ENCODE measurements at regions not wholly inside any gene's neighbourhood (a gene's known extent, or its start where the extent isn't known, plus 50 kb on each side); places are given as distances from the start of the nearest gene placed in this dataset.
"Not testable (repeated sequence)": the region's sequence is repeated elsewhere in the genome, so short reads cannot be mapped to it uniquely, and the experiment has no call there.

DNA sequence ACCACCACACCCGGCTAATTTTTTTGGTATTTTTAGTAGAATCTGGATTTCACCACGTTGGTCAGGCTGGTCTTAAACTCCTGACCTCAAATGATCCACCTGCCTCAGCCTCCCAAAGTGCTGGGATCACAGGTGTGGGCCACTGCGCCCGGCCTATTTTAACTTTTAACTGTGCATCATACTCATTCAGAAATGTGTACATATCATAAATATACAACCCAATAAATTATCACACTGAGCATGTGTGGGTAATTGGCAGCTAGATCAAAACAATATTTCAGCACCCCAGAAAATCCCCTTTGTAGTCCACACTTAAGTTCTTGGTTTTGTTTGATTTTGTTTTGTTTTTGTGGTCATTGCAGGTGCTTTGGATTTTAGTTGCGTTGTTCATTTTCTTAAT is 228.9 kb upstream of the ZNF217 start:
- TF ChIP-seq, protein P1, sequence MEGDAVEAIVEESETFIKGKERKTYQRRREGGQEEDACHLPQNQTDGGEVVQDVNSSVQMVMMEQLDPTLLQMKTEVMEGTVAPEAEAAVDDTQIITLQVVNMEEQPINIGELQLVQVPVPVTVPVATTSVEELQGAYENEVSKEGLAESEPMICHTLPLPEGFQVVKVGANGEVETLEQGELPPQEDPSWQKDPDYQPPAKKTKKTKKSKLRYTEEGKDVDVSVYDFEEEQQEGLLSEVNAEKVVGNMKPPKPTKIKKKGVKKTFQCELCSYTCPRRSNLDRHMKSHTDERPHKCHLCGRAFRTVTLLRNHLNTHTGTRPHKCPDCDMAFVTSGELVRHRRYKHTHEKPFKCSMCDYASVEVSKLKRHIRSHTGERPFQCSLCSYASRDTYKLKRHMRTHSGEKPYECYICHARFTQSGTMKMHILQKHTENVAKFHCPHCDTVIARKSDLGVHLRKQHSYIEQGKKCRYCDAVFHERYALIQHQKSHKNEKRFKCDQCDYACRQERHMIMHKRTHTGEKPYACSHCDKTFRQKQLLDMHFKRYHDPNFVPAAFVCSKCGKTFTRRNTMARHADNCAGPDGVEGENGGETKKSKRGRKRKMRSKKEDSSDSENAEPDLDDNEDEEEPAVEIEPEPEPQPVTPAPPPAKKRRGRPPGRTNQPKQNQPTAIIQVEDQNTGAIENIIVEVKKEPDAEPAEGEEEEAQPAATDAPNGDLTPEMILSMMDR (IDR thresholded peaks at IDR 0.05; ENCODE audit: control insufficient read depth, extremely low read depth, insufficient read depth), result no peak
- H3K4me3 ChIP-seq (ENCODE audit: low read depth, low read length), result no peak overlapping the region
- no peak for DNase-seq (ENCODE audit: low read depth)

DNA sequence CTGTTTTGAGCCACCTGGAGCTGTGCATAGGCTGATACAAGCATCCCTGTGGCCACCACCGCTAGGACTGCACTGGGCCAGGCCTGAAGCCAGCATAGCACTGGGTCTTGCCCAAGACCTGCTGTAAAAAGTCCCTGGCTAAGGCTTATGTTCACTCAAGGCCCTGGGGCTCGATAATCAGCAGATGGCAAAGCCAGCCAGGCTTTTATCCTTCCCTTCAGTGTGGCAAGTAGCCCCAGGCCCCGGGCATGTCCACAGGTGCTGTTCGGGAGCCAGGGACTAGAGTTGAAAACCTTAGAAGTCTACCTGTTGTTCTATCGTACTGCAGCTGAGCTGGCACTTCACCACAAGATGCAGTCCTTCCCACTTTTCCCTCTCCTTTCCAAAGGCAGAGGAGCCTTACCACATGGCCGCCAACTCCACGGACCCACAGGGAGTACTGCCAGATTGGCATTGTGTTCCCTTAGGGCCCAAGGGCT is 226.4 kb upstream of the ZNF217 start:
- no peak overlapping the region for H3K4me3 ChIP-seq (ENCODE audit: low read depth, low read length)
- TF ChIP-seq, protein P1 (IDR thresholded peaks at IDR 0.05; ENCODE audit: control insufficient read depth, extremely low read depth, insufficient read depth), result no peak
- no peak for DNase-seq (ENCODE audit: low read depth)

DNA sequence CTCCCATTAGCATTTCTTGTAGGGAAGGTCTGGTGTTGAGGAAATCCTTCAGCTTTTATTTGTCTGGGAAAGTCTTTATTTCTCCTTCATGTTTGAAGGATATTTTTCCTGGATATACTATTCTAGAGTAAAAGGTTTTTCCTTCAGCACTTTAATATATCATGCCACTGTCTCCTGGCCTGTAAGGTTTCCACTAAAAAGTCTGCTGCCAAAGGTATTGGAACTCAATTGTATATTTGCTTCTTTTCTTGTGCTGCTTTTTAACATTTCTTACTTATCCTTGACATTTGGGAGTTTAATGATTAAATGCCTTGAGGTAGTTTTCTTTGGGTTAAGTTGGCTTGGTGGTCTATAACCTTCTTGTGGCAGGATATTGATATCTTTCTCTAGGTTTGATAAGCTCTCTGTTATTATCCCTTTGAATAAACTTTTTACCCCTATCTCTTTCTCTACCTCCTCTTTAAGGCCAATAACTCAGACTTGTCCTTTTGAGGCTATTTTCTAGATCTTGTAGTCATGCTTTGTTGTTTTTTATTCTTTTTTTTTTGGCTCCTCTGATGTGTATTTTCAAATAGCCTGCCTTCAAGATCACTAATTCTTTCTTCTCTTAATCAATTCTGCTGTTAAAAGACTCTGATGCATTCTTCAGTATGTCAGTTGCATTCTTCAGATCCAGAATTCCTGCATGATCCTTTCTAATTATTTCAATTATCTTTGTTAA is 225.0 kb upstream of the ZNF217 start:
- no peak overlapping the region for H3K4me3 ChIP-seq (ENCODE audit: low read depth, low read length)
- DNase-seq (ENCODE audit: low read depth), result no peak
- TF ChIP-seq, protein P1 (IDR thresholded peaks at IDR 0.05; ENCODE audit: control insufficient read depth, extremely low read depth, insufficient read depth), result no peak

- not testable (repeated sequence) for DNase-seq (ENCODE audit: low read depth); H3K4me3 ChIP-seq (ENCODE audit: low read depth, low read length)
These were observed 223.9 kb upstream of the ZNF217 start for GRCh38 chr20:53817513-53817912.

DNA sequence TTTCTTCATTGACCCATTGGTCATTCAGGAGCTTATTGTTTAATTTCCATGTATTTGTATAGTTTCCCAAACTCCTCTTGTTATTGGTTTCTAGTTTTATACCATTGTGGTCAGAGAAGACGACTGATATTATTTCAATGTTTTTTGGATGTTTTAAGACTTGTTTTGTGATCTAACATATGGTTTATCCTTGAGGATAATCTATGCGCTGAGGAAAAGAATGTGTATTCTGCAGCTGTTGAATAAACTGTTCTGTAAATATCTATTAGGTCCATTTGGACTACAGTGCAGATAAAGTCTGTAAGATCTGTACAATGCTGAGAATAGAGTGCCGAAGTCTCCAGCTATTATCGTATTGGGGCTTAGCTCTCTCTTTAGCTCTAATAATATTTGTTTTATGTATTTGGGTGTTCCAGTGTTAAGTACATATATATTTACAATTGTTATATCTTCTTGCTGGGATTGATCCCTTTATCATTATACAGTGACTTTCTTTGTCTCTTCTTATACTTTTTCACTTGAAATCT is 223.3 kb upstream of the ZNF217 start:
- DNase-seq (ENCODE audit: low read depth), result no peak
- no peak overlapping the region for H3K4me3 ChIP-seq (ENCODE audit: low read depth, low read length)
- TF ChIP-seq, protein P1 (IDR thresholded peaks at IDR 0.05; ENCODE audit: control insufficient read depth, extremely low read depth, insufficient read depth), result no peak

DNA sequence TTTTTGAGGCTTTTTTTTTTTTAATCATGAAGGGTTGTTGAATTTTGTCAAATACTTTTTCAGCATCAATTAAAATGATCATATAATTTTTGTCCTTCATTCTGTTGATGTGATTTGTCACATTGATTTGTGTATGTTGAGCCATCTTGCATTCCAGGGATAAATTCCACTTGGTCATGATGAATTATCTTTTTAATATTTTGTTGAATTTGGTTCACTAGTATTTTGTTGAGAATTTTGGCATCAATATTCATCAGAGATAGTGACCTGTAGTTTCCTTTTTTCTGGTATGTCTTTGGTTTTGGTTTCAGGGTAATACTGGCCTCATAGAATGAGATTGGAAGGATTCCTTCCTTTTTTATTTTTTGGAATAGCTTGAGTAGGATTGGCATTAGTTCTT is 221.9 kb upstream of the ZNF217 start:
- DNase-seq (ENCODE audit: low read depth), result no peak
- H3K4me3 ChIP-seq (ENCODE audit: low read depth, low read length), result no peak overlapping the region
- TF ChIP-seq, protein P1 (IDR thresholded peaks at IDR 0.05; ENCODE audit: control insufficient read depth, extremely low read depth, insufficient read depth), result no peak

- TF ChIP-seq, protein P1 (IDR thresholded peaks at IDR 0.05; ENCODE audit: control insufficient read depth, extremely low read depth, insufficient read depth), result no peak
- DNase-seq (ENCODE audit: low read depth), result no peak
- H3K4me3 ChIP-seq (ENCODE audit: low read depth, low read length), result no peak overlapping the region
These were observed 220.4 kb upstream of the ZNF217 start for GRCh38 chr20:53814060-53814459.

Data from LNCaP clone FGC (cell line).